ENCODE measurements at regions not wholly inside any gene's neighbourhood (a gene's known extent, or its start where the extent isn't known, plus 50 kb on each side); places are given as distances from the start of the nearest gene placed in this dataset.

GRCh38 chr12:87836190-87836589 lies 193.0 kb downstream of the C12orf50 start:
- no peak for DNase-seq

DNA sequence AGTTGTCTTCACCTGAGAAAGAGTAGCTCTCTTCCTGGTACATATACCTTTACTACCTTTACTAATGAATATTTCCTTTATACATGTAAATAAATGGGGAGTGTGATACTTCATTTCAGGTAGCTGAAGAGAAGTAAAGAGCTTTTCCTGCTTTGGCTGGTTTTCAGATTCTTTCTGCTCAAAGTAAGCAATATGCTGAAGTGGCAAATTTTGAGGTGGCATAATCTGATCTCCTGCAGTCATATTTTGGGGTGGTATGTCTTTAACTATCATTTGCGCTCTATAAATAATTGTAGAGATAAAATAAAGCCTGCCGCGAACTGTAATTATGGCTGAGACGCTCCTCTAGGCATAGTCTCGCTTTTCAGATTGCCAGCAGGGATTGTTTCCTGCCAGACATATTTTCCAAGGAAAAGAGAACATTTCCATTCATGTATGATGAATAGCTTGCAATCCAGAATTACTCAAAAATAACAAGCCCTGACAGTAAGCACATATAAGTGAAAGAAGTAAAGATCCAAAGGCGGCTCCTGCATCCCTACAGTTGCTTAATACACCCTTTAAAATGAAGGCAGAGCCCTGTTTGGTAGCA lies 200.7 kb downstream of the C12orf50 start:
- peak; percentile 40 to 80 for DNase-seq

DNA sequence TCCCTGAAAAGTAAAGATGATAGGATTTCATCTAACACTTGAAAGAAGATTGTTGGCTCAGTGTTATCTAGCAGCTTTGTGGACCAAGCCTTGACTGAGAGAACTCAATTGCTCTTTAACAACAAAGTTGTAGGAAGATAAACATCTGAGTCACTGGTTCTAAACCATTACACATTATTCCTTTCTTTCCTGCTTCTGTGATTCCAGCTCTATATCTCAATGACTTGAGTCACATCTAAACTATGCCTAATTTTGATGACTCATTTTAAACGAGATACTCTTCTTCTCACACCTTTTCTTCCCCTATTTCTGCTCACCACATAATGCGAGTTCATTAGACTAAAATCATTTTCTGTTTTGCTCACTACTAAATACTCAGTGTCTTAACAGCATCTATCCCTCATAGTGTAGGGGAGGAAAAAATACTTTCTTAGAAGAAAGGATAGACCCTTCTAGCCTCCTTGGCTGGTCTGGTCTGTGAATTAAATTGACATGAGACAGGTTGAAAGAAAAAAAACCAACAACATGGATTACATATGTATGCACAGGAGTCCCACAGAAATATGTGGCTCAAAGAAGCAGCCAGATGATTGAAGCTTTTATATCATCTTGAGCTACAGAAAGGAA lies 201.4 kb downstream of the C12orf50 start:
- no peak for DNase-seq

GRCh38 chr12:87822923-87823322 lies 206.3 kb downstream of the C12orf50 start:
- DNase-seq, result no peak

DNA sequence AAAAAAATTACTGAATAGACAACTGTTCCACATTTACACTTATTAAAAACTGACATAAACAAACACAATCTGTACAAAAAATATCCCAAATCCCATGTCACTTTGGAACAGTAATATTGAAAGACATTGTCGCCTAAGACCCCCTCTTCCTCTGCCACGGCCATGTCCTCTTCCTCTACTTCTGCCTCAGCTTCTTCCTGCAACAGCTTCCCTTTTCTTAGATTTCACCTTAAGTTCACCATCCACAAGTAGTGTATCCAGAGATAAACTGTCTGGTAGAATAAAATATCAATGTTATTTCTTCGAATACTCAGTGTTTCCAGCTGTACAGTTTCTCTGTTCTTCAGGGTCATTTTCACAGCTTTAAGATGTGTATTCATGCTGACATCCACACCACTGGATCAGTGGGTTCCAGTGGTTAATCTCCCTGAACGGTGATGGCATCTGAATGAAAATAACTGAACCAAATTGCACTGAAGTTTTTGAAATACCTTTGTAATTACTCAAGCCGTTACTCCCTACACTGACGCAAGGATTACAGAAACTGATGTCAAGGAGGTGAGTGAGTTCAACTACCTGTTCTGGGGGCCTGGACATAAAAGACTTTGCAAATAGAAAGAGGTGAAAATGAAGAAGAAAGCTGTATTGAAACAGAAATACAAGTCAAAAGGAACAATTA lies 208.5 kb downstream of the C12orf50 start:
- no peak for DNase-seq

DNA sequence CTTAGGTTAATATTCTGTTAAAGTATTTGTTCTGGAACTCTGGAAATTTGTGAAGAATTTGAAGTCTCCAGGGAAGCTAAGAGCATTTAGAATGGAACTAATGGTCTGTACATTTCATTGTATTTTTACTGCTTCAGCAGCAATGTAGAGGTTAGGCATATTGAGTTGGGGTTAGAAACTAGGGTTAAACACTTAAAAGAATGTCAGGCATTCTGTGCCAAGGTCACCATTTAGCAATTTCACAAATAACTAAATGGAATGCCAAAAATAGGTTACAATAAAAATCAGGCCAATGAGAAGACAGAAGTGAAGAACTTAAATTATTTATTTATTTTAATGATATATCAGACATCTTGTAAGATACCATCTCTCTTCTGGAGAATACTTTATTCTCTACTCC lies 210.8 kb downstream of the C12orf50 start:
- no peak for DNase-seq

DNA sequence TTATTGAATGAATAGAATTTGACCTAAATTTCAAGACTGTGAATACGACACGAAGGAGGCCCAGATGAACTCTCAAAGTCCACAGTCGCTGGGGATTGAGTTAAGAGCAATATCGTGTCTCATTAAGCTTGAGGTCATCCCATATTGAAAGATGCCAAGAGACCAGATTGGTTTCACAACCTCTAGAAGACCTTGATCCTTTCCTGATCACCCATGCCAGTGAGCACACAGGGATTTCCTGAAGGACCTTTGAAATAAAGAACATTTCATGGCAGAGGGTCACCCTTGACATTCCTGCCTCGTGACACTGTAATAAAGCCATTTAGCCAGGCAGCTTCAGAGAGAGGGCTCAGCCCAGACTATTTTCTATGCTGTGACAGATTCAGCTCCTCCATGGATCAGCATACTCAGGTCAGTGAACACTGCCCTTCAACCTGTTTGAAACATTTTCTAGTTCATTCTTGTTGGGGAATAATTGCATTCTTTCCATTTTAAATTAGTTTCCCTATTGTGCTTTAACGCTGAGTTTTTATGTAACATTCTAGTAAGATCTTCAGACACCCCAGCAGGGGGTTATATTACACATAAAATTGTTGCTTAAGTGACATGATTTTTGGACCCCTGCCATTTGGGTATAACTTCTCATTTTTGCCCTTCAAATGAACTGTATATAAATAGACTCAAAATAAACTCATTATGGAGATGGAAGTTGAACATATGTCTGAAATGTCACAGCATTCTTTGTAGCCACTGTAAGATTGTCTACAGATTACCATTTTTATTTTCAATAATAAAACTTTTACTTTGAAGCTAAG lies 213.2 kb downstream of the C12orf50 start:
- DNase-seq, result no peak

DNA sequence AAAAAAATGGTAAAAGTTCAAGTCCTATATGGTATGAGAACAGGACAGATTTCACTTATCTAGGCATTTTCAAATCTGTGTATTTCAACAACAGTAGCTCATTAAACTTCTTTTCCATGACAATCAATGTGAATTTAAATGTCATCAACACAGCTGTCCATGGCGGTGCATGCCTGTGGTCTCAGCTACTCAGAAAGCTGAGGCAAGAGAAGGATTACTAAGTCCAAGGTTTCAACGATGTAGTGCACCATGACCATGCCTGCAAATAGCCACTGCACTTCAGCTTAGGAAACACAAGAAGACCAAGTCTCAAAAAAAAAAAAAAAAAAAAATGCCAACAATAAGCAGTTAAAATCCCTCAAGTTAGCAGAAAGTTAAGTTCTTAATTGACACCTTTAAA lies 214.6 kb downstream of the C12orf50 start:
- DNase-seq, result no peak

DNA sequence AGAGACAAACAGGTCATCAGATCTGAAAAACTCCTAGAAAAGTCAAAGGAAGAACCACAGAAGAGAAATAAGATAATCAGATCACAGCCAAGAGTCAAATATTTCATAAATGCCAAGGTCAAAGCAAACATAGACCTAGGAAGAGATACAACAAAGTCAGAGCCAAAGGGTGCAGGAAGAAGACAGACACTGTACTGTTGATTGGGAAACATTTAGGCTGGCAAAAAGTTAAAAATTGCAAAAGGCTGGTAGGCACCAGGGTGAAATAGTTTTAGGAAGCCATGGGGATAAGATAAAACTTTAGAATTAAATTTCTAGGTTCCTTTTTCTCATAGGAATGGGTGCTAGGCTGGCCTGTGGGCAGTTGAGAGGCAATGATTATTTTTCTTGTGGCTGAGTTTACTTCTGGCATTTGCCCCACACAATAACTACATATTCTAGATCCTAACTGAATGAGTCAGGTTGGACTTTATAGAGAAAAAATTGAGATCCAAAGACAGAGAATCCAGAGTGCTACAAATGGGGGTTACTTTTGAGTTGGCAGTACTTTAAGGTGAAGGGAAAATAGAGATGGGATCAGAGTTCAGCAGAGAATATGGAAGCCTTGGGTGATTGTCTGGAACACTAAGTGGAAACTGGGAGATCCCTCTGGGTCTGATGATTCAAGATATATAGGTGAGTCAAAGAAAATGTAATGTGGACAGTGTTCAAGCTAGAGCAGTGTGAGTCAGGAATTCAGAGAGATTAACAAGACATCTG lies 215.5 kb downstream of the C12orf50 start:
- no peak for DNase-seq

- DNase-seq, result peak; percentile 39 to 78
Measured at GRCh38 chr12:87812681-87813080, 216.5 kb downstream of the C12orf50 start.

DNA sequence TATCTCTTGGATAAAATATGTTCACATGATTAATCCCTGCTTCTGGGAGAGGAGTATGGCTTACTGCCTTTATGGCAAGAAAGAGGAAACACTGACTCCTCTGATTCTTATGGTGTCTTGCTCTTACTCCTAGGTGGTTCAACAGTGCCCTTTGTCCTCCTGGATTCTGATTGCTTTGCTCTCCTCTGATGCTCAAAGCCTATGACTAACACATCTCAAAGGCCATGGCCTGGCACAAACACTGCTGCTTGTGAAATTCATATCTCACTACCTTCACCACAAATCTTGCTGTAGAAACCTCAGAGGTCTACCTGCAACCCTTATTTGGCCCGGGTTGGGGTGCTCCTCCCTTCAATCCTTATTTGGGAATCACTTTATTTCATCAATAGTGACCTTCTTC lies 217.2 kb downstream of the C12orf50 start:
- DNase-seq, result no peak

DNA sequence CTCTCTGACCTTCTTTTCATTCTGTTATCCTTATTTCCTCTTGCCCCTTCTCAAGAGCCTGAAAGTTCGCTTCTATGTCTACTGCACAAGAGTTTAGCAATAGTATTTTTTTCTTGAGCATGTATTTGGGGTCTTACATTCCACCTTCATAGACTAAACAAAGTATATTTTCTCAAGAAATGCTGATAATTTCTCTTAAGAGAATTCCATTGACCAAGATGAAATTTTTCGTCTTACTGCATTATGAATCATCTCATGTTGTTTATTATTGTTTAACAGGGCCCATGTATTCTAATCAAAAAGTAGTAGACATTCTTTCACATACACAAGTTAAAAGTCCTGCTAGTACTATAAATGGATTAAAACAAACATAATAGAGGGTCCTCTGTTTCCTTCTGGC lies 219.3 kb downstream of the C12orf50 start:
- DNase-seq, result no peak

- no peak for DNase-seq
Measured at GRCh38 chr12:87807086-87807485, 222.1 kb downstream of the C12orf50 start.

GRCh38 chr12:87806310-87806709 lies 222.9 kb downstream of the C12orf50 start:
- no peak for DNase-seq

DNA sequence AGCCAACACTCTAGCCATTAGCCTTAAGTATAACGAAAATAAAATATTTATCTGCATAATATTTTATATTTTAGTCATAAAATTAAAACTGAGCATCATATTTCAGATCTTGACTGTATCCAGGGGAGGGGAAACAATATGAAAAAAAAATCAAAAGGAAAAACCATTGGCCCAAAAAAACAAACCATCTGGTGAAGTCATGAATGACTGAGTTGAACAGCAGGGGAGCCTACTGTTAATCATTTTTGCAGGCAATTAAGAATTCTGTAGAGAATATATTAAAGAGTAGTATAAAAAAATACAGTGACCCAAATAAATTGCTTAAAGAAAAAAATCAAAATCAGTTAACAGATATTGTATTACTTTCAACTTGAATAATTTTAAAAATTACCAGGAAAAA lies 224.8 kb downstream of the C12orf50 start:
- no peak for DNase-seq

DNA sequence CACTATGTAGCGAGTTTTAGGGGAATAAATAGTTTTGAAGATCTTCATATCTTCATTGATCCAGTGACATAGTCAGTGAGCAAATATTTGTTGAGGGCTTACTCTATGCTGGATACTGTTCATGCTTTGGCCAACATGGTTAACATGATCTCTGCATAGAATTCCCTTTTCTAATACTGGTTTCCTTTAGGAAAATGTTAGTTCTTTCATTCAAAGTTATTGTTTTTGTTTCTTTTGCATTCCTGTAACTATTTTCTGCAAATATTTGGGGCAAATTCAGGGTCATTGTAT lies 226.5 kb downstream of the C12orf50 start:
- no peak for DNase-seq

DNA sequence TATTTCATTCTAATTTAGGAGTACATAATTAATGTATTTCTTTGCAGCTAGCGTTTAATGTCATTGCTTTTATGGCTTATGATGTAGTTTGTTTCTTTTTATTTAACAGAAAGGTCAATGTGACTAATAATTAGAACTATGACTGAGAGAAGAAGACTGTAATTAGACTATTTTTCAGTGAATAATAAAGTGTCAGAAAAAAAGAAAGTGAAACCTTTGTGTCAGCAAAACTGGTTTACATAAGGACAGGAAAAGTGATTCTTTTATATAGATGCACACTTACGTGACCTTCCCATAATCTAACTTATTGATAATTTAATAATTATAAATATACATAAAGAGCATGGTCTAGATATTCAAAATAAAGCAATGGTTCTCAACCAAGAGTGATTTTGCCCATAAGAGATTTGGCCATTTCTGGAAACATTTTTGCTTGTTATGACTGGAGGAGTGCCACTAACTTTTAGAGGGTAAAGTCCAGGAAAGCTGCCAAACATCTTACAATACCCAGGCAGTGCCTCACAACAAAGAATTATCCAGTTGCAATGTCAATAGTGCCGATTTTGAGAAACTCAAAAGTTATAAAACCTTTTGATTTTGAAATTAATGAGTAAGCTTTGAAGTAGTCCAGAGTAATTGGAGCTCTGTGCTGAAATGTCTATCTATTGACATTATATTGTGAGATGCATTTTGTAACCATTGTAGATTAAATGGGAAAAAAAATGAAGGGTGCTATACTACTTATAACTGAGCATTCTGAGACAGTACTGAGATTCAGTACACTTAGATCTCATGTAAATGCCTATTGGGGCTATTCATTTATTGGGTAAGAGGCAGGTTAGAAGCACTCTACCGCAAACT lies 227.1 kb downstream of the C12orf50 start:
- peak in 1 of 2 experiments; percentile 9 for DNase-seq

DNA sequence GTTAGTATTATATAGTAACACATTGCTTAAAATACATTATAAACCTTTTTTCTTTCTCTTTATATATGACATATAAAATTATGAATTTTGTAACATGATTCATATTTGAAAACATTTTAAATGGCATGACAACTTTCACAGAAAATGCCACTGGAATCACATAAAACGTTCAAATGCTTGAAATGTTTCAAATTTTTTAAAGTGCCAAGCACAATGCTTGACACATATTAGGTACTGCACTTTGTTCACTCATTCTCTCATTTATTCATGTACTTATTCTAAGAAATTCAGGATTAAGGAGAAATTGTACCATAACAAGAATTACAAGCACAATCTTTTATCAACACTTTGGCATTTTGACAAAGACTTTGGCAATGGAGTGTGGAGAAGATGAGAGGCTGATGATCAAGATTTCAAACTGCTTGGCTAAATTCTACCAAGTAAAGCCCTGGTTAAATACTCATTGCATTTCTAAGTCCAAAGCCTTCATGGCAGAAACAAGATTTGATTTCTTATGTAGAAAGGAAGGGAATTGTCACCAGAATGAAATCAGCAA lies 232.2 kb downstream of the C12orf50 start:
- DNase-seq, result no peak

DNA sequence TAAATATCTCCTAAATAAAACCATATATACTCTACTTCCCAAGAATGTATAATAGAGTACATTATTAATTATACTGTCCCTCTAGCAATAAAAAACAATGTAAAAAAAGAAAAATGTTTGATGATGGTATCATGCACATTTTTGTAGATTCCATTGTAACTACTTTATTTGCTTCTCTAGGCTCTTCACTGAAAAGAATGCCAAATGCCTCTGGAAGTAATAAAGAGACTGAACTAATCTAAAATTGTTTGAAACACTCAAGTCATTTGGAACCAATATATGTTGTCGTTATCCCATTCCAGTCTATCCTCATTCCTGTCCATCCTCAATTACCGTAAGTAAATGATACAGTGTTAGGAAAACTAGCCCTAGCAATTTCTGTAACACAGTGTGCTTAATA lies 233.6 kb downstream of the C12orf50 start:
- no peak for DNase-seq

DNA sequence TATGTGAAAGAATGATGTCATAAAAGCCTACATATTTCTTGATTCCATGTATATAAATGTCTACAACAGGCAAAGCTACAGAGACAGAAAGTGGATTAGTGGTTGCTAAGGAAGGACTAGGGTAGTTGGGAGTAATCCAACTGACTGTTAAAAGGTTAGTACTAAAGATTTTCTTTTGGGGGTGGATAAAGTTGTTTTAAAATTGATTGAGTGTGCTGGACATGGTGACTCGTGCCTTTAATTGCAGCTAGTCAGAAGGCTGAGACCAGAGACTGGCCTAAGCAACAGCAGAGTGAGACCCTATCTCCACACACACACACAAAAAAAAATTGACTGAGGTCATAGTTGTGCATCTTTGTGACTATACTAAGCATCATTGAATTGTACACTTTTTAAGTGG lies 234.3 kb downstream of the C12orf50 start:
- DNase-seq, result no peak

DNA sequence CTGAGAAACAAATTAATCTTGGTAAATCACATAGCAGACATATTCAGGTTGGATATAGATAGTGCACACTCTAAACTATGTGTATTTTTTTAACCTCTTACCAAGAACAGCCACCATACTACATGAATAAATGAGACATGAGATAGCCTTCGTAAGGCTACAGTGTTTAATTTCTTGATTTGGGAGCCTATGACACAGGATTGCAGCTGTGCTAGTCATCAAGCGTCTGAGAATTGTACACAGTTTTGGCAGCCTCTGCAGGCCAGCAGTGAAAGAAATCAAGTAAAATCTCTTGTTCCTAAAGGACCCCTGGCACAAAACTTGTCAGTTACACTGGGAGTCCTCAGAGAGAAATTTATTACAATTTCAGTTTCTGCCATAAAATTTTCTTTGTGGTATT lies 236.1 kb downstream of the C12orf50 start:
- no peak for DNase-seq

GRCh38 chr12:87784350-87784749 lies 244.9 kb downstream of the C12orf50 start:
- no peak for DNase-seq
